Kasumi-1 (cell line): ENCODE measurements at regions not wholly inside any gene's neighbourhood (a gene's known extent, or its start where the extent isn't known, plus 50 kb on each side); places are given as distances from the start of the nearest gene placed in this dataset.
"Not testable (repeated sequence)": the region's sequence is repeated elsewhere in the genome, so short reads cannot be mapped to it uniquely, and the experiment has no call there.

ENCODE experiments used
- DNase-seq, 2 experiments: peaks; one replicate each; lab custom pipeline; 2025; lab: John Stamatoyannopoulos, UW

- DNase-seq: no peak
Observed at GRCh38 chr16:88320947-88321634, 61.7 kb upstream of the ZNF469 start.

GRCh38 chr16:88321635-88322499 lies 60.9 kb upstream of the ZNF469 start:
- DNase-seq: no peak

- DNase-seq: no peak
Observed at GRCh38 chr16:88322500-88322970, 60.2 kb upstream of the ZNF469 start.

- no peak for DNase-seq
Observed at GRCh38 chr16:88323041-88323440, 59.7 kb upstream of the ZNF469 start.

- DNase-seq: no peak
Observed at GRCh38 chr16:88323546-88324330, 59.0 kb upstream of the ZNF469 start.

GRCh38 chr16:88325087-88325750 lies 57.5 kb upstream of the ZNF469 start:
- no peak for DNase-seq

- DNase-seq: no peak
Observed at GRCh38 chr16:88325976-88326375, 56.8 kb upstream of the ZNF469 start.

GRCh38 chr16:88326611-88327485 lies 55.9 kb upstream of the ZNF469 start:
- no peak for DNase-seq

- no peak for DNase-seq
Observed at GRCh38 chr16:88327561-88328312, 55.0 kb upstream of the ZNF469 start.

- no peak for DNase-seq
Observed at GRCh38 chr16:88328313-88328980, 54.3 kb upstream of the ZNF469 start.

GRCh38 chr16:88329726-88330700 lies 52.7 kb upstream of the ZNF469 start:
- DNase-seq: no peak

GRCh38 chr16:88330971-88331890 lies 51.5 kb upstream of the ZNF469 start:
- no peak for DNase-seq

- DNase-seq: no peak
Observed at GRCh38 chr16:88331989-88332920, 50.5 kb upstream of the ZNF469 start.

- DNase-seq: not testable (repeated sequence)
Observed at GRCh38 chr16:88332921-88333825, 49.6 kb upstream of the ZNF469 start.
